Stimulated activated CD8-positive, alpha-beta memory T cell treated with anti-CD3 and anti-CD28 coated beads, Interleukin-12 subunit alpha, Interleukin-12 subunit beta, amount 100 ng/mL, for 24 hours (primary cell): ENCODE measurements at regions not wholly inside any gene's neighbourhood (a gene's known extent, or its start where the extent isn't known, plus 50 kb on each side); places are given as distances from the start of the nearest gene placed in this dataset.
"Not testable (repeated sequence)": the region's sequence is repeated elsewhere in the genome, so short reads cannot be mapped to it uniquely, and the experiment has no call there.

Experiments
- DNase-seq: peaks from one replicate; pipeline ENCODE4 v3.0.0-alpha.2; 2020; ENCODE audit errors: extremely low read depth

GRCh38 chr18:37871561-37871960, 306.0 kb upstream of the CELF4 start:
- DNase-seq, result no peak

DNA sequence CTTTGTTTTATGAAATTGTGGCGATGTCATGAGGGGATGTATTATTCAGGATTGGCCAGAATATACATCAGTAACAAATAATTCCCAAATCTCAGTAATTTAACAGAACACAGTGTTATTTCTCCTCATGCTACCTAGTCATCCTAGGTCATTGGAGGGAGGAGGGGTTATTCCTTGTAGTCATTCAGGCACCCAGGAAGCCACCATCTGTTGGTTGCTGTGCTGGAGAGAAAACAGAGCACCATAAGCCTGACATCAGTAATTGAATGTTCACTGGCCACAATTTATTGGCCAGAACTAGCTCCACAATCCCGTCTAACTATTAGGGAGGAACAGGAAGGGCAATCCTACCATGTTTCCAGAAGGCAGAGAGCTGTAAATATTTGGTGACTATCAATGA, 303.5 kb upstream of the CELF4 start:
- no peak for DNase-seq

- no peak for DNase-seq
Measured at GRCh38 chr18:37864122-37864521, 298.5 kb upstream of the CELF4 start.

GRCh38 chr18:37861981-37862380, 296.4 kb upstream of the CELF4 start:
- DNase-seq, result no peak

- no peak for DNase-seq
Measured at GRCh38 chr18:37854396-37854795, 288.8 kb upstream of the CELF4 start.

DNA sequence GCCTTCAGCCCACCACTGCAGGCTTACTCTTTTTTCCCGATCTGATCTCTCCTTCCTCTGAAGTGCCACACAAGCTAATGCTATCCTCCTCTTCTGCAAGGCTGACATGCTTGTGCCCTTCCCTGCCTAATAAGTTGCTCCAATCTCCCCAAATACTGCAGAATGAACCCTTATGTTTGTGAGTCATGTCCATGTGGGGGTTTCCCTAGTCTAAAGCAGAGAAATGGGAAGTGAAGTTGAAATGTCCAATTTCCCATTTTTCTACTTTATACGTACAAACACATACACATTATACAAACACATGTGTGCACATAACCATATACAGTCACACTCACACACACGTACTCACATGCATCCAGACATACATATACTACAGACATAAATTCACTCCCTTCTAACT, 288.1 kb upstream of the CELF4 start:
- no peak for DNase-seq

GRCh38 chr18:37852464-37852863, 286.9 kb upstream of the CELF4 start:
- no peak for DNase-seq

- no peak for DNase-seq
Measured at GRCh38 chr18:37847544-37847943, 281.9 kb upstream of the CELF4 start.

DNA sequence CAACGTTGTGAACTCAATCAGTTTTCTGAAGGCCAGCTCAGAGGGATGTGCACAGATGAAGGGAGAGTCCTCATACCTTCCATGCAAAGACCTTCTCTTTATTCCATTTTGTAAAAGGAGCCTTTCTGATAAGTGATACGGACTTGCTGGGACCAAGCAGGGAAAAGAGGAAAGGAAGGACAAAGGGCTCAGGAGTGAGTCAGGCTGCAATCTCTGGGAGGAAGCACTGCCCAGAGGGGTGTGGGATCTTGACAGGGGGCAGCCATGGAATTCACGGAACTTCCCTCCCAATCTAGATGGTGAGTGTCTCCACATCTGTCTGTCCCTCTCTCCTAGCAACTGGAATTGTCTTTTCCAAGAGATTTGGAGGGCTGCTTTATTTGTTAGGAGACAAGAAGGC, 281.4 kb upstream of the CELF4 start:
- no peak for DNase-seq

DNA sequence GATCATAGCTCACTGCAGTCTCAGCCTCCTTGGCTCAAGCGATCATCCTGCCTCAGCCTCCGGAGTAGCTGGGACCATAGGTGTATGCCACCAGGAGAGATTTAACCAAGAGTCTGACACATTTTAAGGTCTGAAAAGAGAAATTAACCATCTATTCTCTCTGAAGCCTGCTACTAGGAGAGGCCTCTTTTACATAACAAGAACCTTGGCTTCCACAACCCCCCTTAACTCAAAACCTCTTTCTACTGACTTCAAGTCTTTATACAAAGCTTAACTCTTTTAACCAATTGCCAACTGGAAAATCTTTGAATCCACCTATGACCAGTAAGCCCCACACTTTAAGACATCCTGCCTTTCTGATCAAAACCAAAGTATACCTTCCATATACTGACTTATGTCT, 279.9 kb upstream of the CELF4 start:
- no peak for DNase-seq

DNA sequence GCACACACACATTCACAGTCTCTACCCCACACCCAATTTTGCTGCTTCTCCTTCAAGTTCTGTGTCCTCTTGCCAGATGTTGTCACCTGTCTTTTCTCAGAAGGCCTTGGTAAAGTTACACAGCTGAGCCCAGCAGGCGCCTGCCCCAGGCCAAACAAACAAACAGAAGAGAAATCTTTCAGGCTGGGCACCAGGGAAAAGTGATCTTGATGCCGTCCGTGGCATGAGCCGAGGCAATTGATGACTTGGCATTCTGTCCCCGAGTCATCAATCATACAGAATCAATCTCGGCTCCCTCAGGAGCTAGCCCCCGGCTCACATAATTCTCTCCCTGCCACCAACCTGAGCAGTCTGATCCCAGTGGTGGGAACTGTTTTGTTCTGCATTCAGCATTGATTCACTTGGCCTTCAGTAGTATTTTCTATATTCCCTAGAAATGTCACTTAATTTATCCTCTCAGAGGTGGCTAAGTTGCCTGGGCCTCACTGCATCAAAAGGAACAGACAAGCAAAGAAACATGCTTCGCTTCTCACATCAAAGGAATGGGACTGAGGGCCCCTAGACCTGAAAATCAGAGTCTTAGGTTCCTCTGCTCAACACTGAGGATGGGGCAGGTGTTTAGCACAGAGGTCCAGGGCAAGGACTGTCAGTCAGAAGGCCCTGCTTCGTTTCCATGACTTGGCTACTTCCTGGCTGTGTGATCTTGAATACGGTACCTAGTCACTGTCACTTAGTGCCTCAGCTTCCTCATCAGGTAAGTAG, 278.8 kb upstream of the CELF4 start:
- DNase-seq, result no peak

GRCh38 chr18:37838083-37838482, 272.5 kb upstream of the CELF4 start:
- DNase-seq, result no peak

DNA sequence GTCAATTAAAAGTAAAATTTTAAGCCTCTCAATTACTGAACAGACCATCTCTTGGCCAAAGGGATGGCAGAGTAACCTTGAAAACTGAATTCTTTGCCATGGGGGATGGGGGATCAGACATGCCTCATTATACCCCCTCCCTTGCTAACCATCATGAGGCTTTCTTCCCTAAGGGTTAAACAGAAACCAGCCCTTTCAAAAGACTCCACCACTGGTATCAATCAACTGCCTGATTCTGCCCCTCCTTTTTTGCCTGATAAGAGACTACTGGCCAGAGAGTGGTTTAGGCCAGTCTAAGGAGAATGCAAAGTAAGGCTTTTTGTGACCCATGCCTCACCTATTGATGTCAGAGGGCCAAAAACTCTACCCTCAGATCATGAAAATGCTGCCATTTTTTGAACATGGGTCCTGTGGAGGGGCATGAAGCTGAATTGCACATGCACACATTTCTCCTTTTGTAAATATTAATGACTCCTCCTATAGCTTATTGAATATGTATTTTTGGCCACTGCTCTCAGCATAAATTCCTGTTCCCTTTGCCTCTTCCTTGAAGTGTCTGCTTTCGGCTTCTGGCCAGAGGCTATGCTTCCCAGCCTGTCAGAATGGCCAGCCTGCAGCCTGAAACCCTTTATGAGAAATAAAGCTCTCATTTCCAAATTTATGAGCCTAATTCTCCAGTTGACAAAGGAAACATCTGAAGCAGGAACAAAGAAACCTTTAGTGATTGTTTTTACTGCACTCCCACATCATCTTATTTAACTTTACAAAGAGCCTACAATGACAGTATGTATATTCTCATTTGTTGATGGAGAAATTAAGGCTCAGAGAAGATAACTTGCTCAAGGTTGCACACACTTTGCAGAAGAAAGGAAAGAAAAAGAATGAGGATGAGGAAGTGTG, 270.7 kb upstream of the CELF4 start:
- no peak for DNase-seq

DNA sequence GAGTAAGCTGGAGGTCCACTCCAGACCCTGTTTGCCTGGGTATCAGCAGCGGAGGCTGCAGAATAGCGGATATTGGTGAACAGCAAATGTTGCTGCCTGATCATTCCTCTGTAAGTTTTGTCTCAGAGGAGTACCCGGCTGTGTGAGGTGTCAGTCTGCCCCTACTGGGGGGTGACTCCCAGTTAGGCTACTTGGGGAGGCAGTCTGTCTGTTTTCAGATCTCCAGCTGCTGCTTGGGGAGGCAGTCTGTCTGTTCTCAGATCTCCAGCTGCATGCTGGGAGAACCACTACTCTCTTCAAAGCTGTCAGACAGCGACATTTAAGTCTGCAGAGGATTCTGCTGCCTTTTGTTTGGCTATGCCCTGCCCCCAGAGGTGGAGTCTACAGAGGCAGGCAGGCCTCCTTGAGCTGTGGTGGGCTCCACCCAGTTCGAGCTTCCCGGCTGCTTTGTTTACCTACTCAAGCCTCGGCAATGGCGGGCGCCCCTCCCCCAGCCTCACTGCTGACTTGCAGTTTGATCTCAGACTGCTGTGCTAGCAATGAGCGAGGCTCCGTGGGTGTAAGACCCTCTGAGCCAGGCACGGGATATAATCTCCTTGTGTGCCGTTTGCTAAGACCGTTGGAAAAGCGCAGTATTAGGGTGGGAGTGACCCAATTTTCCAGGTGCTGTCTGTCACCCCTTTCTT, 266.6 kb upstream of the CELF4 start:
- DNase-seq, result not testable (repeated sequence)

- DNase-seq, result no peak
Measured at GRCh38 chr18:37812961-37813360, 247.4 kb upstream of the CELF4 start.

DNA sequence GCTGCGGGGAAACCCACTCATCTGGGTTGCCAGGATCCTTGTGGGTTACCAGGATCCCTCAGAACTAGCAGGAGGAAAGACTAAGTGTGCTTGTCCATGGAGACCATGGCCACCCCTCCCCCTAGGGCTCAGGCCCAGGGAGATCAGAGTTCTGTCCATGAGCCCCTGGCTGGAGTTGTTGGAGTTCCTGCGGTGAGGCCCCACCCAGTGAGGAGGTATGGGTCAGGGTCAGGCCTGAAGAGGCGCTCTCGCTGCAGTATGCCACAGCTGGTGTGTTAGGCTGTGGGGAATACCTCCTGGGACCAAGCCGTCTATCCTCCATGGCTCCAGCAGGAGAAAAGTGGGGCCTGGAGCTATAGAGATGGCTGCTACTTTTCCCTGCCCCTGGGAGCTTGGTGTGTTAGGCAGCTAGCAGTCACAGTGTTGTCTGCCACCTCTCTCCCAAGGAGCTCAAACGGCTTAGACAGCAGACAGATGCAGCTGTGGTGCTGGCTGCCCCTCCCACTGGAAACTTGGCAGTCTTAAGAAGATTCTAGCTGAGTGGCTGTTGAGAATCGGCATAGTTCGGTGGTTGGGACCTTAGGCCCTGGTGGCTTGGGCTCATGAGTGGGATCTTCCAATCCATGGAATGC, 240.3 kb upstream of the CELF4 start:
- no peak for DNase-seq

GRCh38 chr18:37796823-37797349, 231.3 kb upstream of the CELF4 start:
- no peak for DNase-seq

DNA sequence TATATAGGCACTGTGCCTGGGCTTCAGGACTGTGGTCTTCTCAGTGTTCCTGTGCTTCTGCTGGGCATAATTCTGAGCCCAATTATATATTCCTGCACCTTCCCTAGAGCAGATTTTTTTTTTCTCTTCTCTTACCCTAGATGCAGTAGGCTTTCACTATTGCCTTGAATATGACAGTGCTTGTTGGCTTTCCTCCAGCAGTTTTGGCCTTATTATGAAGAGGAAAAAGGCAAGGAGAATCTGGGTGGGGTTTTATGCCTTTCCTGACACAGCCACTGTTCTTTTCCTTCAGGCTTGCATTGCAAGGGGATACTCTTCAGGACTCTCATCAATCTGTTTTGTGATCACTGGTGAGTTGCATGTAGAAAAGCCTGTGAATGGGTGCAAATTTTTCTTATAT, 221.9 kb upstream of the CELF4 start:
- DNase-seq, result no peak

- no peak for DNase-seq
Measured at GRCh38 chr18:37783771-37784170, 218.2 kb upstream of the CELF4 start.

- no peak for DNase-seq
Measured at GRCh38 chr18:37779220-37779619, 213.6 kb upstream of the CELF4 start.

DNA sequence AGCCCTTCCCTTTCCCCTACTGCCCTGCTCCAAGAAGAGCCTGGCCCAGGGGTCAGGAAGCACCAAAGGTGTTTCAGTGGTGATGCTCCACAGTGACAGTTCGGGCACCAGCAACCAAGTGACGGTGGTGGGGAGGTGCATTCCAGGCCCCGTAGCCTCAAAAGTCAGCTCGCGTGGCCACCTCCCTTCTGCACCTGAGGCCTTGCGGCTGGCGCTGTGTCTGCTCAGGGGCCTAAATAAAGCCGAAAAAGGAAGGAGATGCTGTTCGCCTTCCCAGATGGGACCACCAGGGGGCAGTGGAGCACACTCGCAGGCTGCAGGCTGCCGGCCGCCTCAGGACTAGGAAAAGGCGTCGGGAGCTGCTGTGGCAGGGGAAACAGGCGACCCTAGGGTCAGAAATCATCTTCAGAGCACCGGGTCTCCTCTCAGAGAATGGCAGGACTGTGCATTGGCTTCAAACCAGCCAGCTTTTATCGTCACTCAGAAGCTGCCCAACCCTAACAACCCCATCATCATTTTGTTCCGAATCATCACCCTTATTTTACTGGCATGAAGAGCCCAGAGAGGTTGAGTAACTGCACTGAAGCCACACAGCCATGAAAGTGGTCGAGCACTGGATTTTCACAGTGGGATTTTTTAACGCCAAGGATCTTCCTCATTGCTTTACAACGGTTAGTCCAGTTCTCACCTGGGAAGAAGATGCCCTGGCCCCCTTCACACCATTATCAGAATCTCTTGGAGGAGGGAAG, 213.0 kb upstream of the CELF4 start:
- DNase-seq, result no peak
